Loucy (cell line): ENCODE measurements at regions not wholly inside any gene's neighbourhood (a gene's known extent, or its start where the extent isn't known, plus 50 kb on each side); places are given as distances from the start of the nearest gene placed in this dataset.

Source experiments
- H2AFZ ChIP-seq: fragments of 200-600 bp; sonication (generic); 2 replicates; pipeline ENCODE4 v1.6.0; 2016; ENCODE audit warnings: antibody characterized with exemption, mild to moderate bottlenecking, low read length, moderate library complexity
- H3F3A ChIP-seq: fragments of 200-600 bp; 2 replicates; pipeline ENCODE4 v1.6.0; 2016; ENCODE audit warnings: antibody characterized with exemption, low read depth, mild to moderate bottlenecking
- H3K27me3 ChIP-seq: fragments of 200-600 bp; sonication (generic); 2 replicates; pipeline ENCODE4 v1.6.1; 2014; ENCODE audit warnings: low read length, mild to moderate bottlenecking; ENCODE audit not compliant: insufficient read depth, poor library complexity, severe bottlenecking
- H3K36me3 ChIP-seq: fragments of 200-600 bp; sonication (generic); 2 replicates; pipeline ENCODE4 v1.6.1; 2016; ENCODE audit warnings: low read length; ENCODE audit not compliant: insufficient read depth
- H3K4me1 ChIP-seq: fragments of 200-600 bp; sonication (generic); 2 replicates; pipeline ENCODE4 v1.5.1; 2014; ENCODE audit warnings: low read length, mild to moderate bottlenecking; ENCODE audit not compliant: insufficient read depth, poor library complexity, severe bottlenecking
- H3K4me2 ChIP-seq: fragments of 200-600 bp; sonication (generic); 2 replicates; pipeline ENCODE4 v1.6.0; 2014; ENCODE audit warnings: antibody characterized with exemption, low read length, low read depth, mild to moderate bottlenecking; ENCODE audit not compliant: poor library complexity, severe bottlenecking
- H3K4me3 ChIP-seq: fragments of 200-600 bp; sonication (generic); 2 replicates; pipeline ENCODE4 v1.5.1; 2014; ENCODE audit warnings: low read length, mild to moderate bottlenecking, mixed read lengths; ENCODE audit not compliant: poor library complexity, severe bottlenecking
- H3K79me2 ChIP-seq: fragments of 200-600 bp; sonication (generic); 2 replicates; pipeline ENCODE4 v1.6.1; 2014; ENCODE audit warnings: low read length; ENCODE audit not compliant: insufficient read depth
- H3K9ac ChIP-seq: fragments of 200-600 bp; sonication (generic); 2 replicates; pipeline ENCODE4 v1.6.0; 2014; ENCODE audit warnings: mild to moderate bottlenecking, low read depth, low read length, moderate library complexity; ENCODE audit not compliant: poor library complexity, severe bottlenecking
- H3K9me2 ChIP-seq: fragments of 200-600 bp; sonication (generic); replicated peaks from 2 replicates; pipeline ENCODE4 v1.6.1; 2016; ENCODE audit warnings: low read depth, low read length, mixed read lengths
- H3K9me3 ChIP-seq: fragments of 200-600 bp; sonication (generic); 2 replicates; pipeline ENCODE4 v1.6.1; 2014; ENCODE audit warnings: mild to moderate bottlenecking, antibody characterized with exemption, low read length, low read depth; ENCODE audit not compliant: insufficient read depth
- H4K20me1 ChIP-seq: fragments of 200-600 bp; sonication (generic); 2 replicates; pipeline ENCODE4 v1.6.0; 2014; ENCODE audit warnings: antibody characterized with exemption, low read length, mild to moderate bottlenecking; ENCODE audit not compliant: insufficient read depth, poor library complexity, severe bottlenecking
- EZH2phosphoT487 ChIP-seq: fragments of 200-600 bp; IDR thresholded peaks from 2 replicates; pipeline ENCODE4 v1.6.1; 2018; ENCODE audit warnings: antibody characterized with exemption, mild to moderate bottlenecking, moderate library complexity, borderline replicate concordance
- TF ChIP-seq, protein P1 (sequence below): fragments of 200-600 bp; sonication (generic); conservative IDR thresholded peaks from 2 replicates; pipeline ENCODE4 v1.5.1; 2014; ENCODE audit warnings: mild to moderate bottlenecking, antibody characterized with exemption, low read length

DNA sequence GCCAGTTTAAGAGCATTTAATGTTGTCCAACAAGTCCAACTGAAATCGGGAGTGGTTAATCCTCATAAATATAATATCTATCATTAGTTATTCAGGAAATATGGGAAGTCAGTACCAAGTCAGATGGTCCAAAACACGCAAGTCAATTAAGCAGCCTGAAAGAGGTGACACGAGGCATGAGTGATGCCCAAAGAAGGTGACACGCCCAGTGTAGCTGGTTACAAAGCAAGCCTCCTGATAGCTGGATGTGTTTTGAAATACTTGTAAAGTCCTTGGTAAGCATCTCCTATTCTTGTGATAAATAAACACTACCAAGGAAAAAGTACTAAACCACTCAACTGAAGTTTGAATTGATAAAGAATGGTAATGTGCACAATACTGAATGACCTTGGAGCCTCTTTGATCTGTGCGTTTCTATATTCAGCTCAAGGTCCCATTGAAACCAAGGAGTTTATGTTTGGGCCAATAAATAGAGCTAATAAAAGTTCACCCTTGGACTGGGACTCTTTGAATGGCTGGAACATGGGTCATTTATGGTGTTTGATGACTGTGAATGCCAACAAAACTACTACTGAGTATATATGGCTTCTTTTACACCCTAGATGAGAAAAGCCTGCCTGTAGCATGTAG is 93.2 kb upstream of the KLF3 start:
- H3K4me2 ChIP-seq, result no peak overlapping the region
- no peaks in the 10 kb centered on the region for H3K27me3 ChIP-seq
- H3K4me3 ChIP-seq, result no peak overlapping the region
- no peaks in the 10 kb centered on the region for H3F3A ChIP-seq
- TF ChIP-seq, protein P1, sequence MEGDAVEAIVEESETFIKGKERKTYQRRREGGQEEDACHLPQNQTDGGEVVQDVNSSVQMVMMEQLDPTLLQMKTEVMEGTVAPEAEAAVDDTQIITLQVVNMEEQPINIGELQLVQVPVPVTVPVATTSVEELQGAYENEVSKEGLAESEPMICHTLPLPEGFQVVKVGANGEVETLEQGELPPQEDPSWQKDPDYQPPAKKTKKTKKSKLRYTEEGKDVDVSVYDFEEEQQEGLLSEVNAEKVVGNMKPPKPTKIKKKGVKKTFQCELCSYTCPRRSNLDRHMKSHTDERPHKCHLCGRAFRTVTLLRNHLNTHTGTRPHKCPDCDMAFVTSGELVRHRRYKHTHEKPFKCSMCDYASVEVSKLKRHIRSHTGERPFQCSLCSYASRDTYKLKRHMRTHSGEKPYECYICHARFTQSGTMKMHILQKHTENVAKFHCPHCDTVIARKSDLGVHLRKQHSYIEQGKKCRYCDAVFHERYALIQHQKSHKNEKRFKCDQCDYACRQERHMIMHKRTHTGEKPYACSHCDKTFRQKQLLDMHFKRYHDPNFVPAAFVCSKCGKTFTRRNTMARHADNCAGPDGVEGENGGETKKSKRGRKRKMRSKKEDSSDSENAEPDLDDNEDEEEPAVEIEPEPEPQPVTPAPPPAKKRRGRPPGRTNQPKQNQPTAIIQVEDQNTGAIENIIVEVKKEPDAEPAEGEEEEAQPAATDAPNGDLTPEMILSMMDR, result no peak
- no peak for TF ChIP-seq EZH2phosphoT487
- H3K79me2 ChIP-seq, result no peaks in the 10 kb centered on the region
- H3K9me3 ChIP-seq, result no peaks in the 10 kb centered on the region
- no peaks in the 10 kb centered on the region for H3K4me1 ChIP-seq
- no peaks in the 10 kb centered on the region for H4K20me1 ChIP-seq
- no peaks in the 10 kb centered on the region for H3K36me3 ChIP-seq
- no peak overlapping the region for H3K9ac ChIP-seq
- H2AFZ ChIP-seq, result no peak overlapping the region
- H3K9me2 ChIP-seq, result no peaks in the 10 kb centered on the region

DNA sequence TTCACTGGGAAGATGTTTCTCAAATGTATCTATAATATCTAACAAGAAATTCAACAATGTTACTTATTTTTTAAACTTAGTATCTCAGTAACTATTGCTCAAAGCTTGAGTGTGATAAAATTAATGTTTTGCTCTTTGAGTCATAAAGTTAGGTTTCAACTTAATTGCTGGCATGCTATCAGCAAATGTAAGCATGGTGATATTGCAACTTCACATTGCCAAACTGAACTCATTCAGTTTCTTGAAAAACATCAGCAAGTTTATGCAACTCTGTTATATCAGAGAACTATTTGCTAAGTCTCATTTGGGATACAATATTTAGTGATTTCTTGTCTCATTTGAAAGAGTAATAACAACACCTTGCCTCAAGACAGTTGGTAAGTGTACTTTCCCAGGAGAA is 91.2 kb upstream of the KLF3 start:
- Histone ChIP-seq H3K79me2 (no peaks in the 10 kb centered on the region), H3K27me3 (no peaks in the 10 kb centered on the region), H3K9ac (no peak overlapping the region), H4K20me1 (no peaks in the 10 kb centered on the region), H3K36me3 (no peaks in the 10 kb centered on the region), H3K9me2 (no peaks in the 10 kb centered on the region), H3F3A (no peaks in the 10 kb centered on the region), H3K9me3 (no peaks in the 10 kb centered on the region), H2AFZ (no peak overlapping the region), H3K4me2 (no peak overlapping the region), H3K4me1 (no peaks in the 10 kb centered on the region), H3K4me3 (no peak overlapping the region)
- TF ChIP-seq EZH2phosphoT487, result no peak
- TF ChIP-seq, protein P1, result no peak

- Histone ChIP-seq H3F3A (no peaks in the 10 kb centered on the region), H2AFZ (no peak overlapping the region), H3K27me3 (no peaks in the 10 kb centered on the region), H3K9me2 (no peaks in the 10 kb centered on the region), H3K9ac (no peak overlapping the region), H4K20me1 (no peaks in the 10 kb centered on the region), H3K4me1 (no peaks in the 10 kb centered on the region), H3K36me3 (no peaks in the 10 kb centered on the region), H3K4me3 (no peak overlapping the region), H3K79me2 (no peaks in the 10 kb centered on the region), H3K9me3 (no peaks in the 10 kb centered on the region), H3K4me2 (no peak overlapping the region)
- TF ChIP-seq EZH2phosphoT487, result no peak
- TF ChIP-seq, protein P1, result no peak
Observed at GRCh38 chr4:38574559-38575333, 89.3 kb upstream of the KLF3 start.
